ENCODE measurements at regions not wholly inside any gene's neighbourhood (a gene's known extent, or its start where the extent isn't known, plus 50 kb on each side); places are given as distances from the start of the nearest gene placed in this dataset.

- TF ChIP-seq CTCF (IDR thresholded peaks at IDR 0.05; ENCODE audit: control extremely low read depth, extremely low read depth), result no peak
- H3K9ac ChIP-seq (ENCODE audit: insufficient read depth in 1 of 2, low read length in 2 of 2), result no peak overlapping the region
- WGBS, 2 donors, result 75 to 77% methylated on average over 5 of the region's 5 CpGs
Measured at GRCh38 chr2:191593622-191594385, 84.1 kb upstream of the NABP1 start.

GRCh38 chr2:191597186-191597751 lies 80.7 kb upstream of the NABP1 start:
- Histone ChIP-seq H3K27me3 (ENCODE audit: control insufficient read depth in 3 of 3, insufficient read depth in 3 of 3, low read length in 2 of 3) (no peaks in the 10 kb centered on the region), H3K4me1 (ENCODE audit: control insufficient read depth in 5 of 5, insufficient read depth in 5 of 5, low read length in 5 of 5) (no peaks in the 10 kb centered on the region), H3K9me3 (ENCODE audit: control insufficient read depth in 4 of 4, insufficient read depth in 3 of 4, low read length in 3 of 4) (no peaks in the 10 kb centered on the region), H3K4me3 (no peak overlapping the region), H3K9ac (ENCODE audit: insufficient read depth in 1 of 2, low read length in 2 of 2) (no peak overlapping the region), H3K36me3 (ENCODE audit: control insufficient read depth in 4 of 4, insufficient read depth in 4 of 4, low read length in 4 of 4) (no peaks in the 10 kb centered on the region), H3K27ac (ENCODE audit: low read depth in 1 of 2, low read length in 1 of 2) (no peak overlapping the region)
- no peak for TF ChIP-seq CTCF (IDR thresholded peaks at IDR 0.05; ENCODE audit: control extremely low read depth, extremely low read depth)
- 83 to 89% methylated on average over 9 of the region's 9 CpGs for WGBS, 2 donors
- no peak for DNase-seq
- ATAC-seq (ENCODE audit: insufficient read depth, low FRiP score), result no peak

More at GRCh38 chr2:191593622-191594385, 84.1 kb upstream of the NABP1 start:
- no peaks in the 10 kb centered on the region for H3K9me3 ChIP-seq (ENCODE audit: control insufficient read depth in 4 of 4, insufficient read depth in 3 of 4, low read length in 3 of 4)
- ATAC-seq (ENCODE audit: insufficient read depth, low FRiP score), result peak; percentile 69
- no peaks in the 10 kb centered on the region for H3K4me1 ChIP-seq (ENCODE audit: control insufficient read depth in 5 of 5, insufficient read depth in 5 of 5, low read length in 5 of 5)
- H3K27me3 ChIP-seq (ENCODE audit: control insufficient read depth in 3 of 3, insufficient read depth in 3 of 3, low read length in 2 of 3), result no peaks in the 10 kb centered on the region
- H3K36me3 ChIP-seq (ENCODE audit: control insufficient read depth in 4 of 4, insufficient read depth in 4 of 4, low read length in 4 of 4), result no peaks in the 10 kb centered on the region
- no peak overlapping the region for H3K27ac ChIP-seq (ENCODE audit: low read depth in 1 of 2, low read length in 1 of 2)
- no peak for DNase-seq
- H3K4me3 ChIP-seq, result no peak overlapping the region

GRCh38 chr2:191598296-191598695 lies 79.6 kb upstream of the NABP1 start:
- DNase-seq, result no peak
- Histone ChIP-seq H3K4me1 (ENCODE audit: control insufficient read depth in 5 of 5, insufficient read depth in 5 of 5, low read length in 5 of 5) (no peaks in the 10 kb centered on the region), H3K27ac (ENCODE audit: low read depth in 1 of 2, low read length in 1 of 2) (no peak overlapping the region), H3K4me3 (no peak overlapping the region), H3K36me3 (ENCODE audit: control insufficient read depth in 4 of 4, insufficient read depth in 4 of 4, low read length in 4 of 4) (no peaks in the 10 kb centered on the region), H3K27me3 (ENCODE audit: control insufficient read depth in 3 of 3, insufficient read depth in 3 of 3, low read length in 2 of 3) (no peaks in the 10 kb centered on the region), H3K9me3 (ENCODE audit: control insufficient read depth in 4 of 4, insufficient read depth in 3 of 4, low read length in 3 of 4) (no peaks in the 10 kb centered on the region), H3K9ac (ENCODE audit: insufficient read depth in 1 of 2, low read length in 2 of 2) (no peak overlapping the region)
- no peak for TF ChIP-seq CTCF (IDR thresholded peaks at IDR 0.05; ENCODE audit: control extremely low read depth, extremely low read depth)
- ATAC-seq (ENCODE audit: insufficient read depth, low FRiP score), result no peak
